HG03108 (cell line): ENCODE measurements at regions not wholly inside any gene's neighbourhood (a gene's known extent, or its start where the extent isn't known, plus 50 kb on each side); places are given as distances from the start of the nearest gene placed in this dataset.
A peak's percentile ranks its signal among the peaks of the same experiment; 100 is the strongest.

Experiments
- ATAC-seq: cut with Tn5 transposase; IDR thresholded peaks from one replicate; pipeline ENCODE4 v1.9.1; 2021; ENCODE audit warnings: moderate library complexity; ENCODE audit not compliant: unreplicated experiment

- ATAC-seq: no peak
Measured at GRCh38 chr16:85288869-85289660, 176.8 kb upstream of the CIBAR2 start.

GRCh38 chr16:85289760-85290625 lies 177.7 kb upstream of the CIBAR2 start:
- ATAC-seq: no peak

- ATAC-seq: no peak
Measured at GRCh38 chr16:85290626-85291301, 178.5 kb upstream of the CIBAR2 start.

- ATAC-seq: no peak
Measured at GRCh38 chr16:85291302-85292148, 179.3 kb upstream of the CIBAR2 start.

GRCh38 chr16:85293458-85293857 lies 181.2 kb upstream of the CIBAR2 start:
- ATAC-seq: no peak

GRCh38 chr16:85293904-85294642 lies 181.8 kb upstream of the CIBAR2 start:
- no peak for ATAC-seq

- no peak for ATAC-seq
Measured at GRCh38 chr16:85294810-85295508, 182.7 kb upstream of the CIBAR2 start.

- no peak for ATAC-seq
Measured at GRCh38 chr16:85296859-85297660, 184.8 kb upstream of the CIBAR2 start.

- ATAC-seq: no peak
Measured at GRCh38 chr16:85297881-85298280, 185.6 kb upstream of the CIBAR2 start.

GRCh38 chr16:85300406-85300968 lies 188.2 kb upstream of the CIBAR2 start:
- no peak for ATAC-seq

- ATAC-seq: no peak
Measured at GRCh38 chr16:85301231-85301630, 189.0 kb upstream of the CIBAR2 start.

- ATAC-seq: no peak
Measured at GRCh38 chr16:85302018-85302847, 190.0 kb upstream of the CIBAR2 start.

GRCh38 chr16:85302848-85303353 lies 190.6 kb upstream of the CIBAR2 start:
- no peak for ATAC-seq

- ATAC-seq: no peak
Measured at GRCh38 chr16:85303354-85303883, 191.1 kb upstream of the CIBAR2 start.

GRCh38 chr16:85304337-85304736 lies 192.1 kb upstream of the CIBAR2 start:
- no peak for ATAC-seq

- ATAC-seq: peak; percentile 70
Measured at GRCh38 chr16:85306071-85306792, 194.0 kb upstream of the CIBAR2 start.
